ENCODE measurements at regions not wholly inside any gene's neighbourhood (a gene's known extent, or its start where the extent isn't known, plus 50 kb on each side); places are given as distances from the start of the nearest gene placed in this dataset.

DNA sequence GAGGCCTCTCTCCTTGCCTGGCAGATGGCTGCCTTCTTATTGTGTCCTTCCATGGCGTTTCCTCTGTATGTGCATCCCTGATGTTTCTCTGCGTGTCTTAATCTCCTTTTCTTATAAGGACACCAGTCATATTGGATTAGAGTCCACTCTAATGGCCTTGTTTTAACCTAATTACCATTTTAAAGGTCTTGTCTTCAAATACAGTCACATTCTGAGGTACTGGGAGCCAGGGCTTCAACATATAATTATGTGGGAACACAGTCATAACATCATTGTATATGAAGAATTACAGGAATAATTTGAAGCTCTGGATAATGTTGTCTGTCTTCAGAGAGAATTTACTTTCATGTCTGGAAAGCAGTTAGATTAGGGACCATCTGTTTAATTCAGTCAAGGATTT, 56.4 kb upstream of the PTGFR start:
- Histone ChIP-seq H3K27ac (replicated peaks) (no peak overlapping the region), H3K27me3 (ENCODE audit: insufficient read depth, poor library complexity, severe bottlenecking) (no peaks in the 10 kb centered on the region), H3K4me3 (replicated peaks; ENCODE audit: insufficient read depth, low read length) (no peak overlapping the region)
- TF ChIP-seq, protein P1, sequence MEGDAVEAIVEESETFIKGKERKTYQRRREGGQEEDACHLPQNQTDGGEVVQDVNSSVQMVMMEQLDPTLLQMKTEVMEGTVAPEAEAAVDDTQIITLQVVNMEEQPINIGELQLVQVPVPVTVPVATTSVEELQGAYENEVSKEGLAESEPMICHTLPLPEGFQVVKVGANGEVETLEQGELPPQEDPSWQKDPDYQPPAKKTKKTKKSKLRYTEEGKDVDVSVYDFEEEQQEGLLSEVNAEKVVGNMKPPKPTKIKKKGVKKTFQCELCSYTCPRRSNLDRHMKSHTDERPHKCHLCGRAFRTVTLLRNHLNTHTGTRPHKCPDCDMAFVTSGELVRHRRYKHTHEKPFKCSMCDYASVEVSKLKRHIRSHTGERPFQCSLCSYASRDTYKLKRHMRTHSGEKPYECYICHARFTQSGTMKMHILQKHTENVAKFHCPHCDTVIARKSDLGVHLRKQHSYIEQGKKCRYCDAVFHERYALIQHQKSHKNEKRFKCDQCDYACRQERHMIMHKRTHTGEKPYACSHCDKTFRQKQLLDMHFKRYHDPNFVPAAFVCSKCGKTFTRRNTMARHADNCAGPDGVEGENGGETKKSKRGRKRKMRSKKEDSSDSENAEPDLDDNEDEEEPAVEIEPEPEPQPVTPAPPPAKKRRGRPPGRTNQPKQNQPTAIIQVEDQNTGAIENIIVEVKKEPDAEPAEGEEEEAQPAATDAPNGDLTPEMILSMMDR (IDR thresholded peaks at IDR 0.05; ENCODE audit: insufficient read depth, low read length), result no peak
- TF ChIP-seq, protein P2, sequence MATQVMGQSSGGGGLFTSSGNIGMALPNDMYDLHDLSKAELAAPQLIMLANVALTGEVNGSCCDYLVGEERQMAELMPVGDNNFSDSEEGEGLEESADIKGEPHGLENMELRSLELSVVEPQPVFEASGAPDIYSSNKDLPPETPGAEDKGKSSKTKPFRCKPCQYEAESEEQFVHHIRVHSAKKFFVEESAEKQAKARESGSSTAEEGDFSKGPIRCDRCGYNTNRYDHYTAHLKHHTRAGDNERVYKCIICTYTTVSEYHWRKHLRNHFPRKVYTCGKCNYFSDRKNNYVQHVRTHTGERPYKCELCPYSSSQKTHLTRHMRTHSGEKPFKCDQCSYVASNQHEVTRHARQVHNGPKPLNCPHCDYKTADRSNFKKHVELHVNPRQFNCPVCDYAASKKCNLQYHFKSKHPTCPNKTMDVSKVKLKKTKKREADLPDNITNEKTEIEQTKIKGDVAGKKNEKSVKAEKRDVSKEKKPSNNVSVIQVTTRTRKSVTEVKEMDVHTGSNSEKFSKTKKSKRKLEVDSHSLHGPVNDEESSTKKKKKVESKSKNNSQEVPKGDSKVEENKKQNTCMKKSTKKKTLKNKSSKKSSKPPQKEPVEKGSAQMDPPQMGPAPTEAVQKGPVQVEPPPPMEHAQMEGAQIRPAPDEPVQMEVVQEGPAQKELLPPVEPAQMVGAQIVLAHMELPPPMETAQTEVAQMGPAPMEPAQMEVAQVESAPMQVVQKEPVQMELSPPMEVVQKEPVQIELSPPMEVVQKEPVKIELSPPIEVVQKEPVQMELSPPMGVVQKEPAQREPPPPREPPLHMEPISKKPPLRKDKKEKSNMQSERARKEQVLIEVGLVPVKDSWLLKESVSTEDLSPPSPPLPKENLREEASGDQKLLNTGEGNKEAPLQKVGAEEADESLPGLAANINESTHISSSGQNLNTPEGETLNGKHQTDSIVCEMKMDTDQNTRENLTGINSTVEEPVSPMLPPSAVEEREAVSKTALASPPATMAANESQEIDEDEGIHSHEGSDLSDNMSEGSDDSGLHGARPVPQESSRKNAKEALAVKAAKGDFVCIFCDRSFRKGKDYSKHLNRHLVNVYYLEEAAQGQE (IDR thresholded peaks at IDR 0.05; ENCODE audit: insufficient replicate concordance, low read depth), result no peak
- TF ChIP-seq SPI1 (IDR thresholded peaks at IDR 0.05; ENCODE audit: borderline replicate concordance, low read depth) (no peak), GABPA (IDR thresholded peaks at IDR 0.05; ENCODE audit: low read depth) (no peak), POLR2AphosphoS5 (IDR thresholded peaks at IDR 0.05; ENCODE audit: low read depth) (no peak)
- no peak for DNase-seq (ENCODE audit: low read depth in 1 of 2, low spot score in 1 of 2)

DNA sequence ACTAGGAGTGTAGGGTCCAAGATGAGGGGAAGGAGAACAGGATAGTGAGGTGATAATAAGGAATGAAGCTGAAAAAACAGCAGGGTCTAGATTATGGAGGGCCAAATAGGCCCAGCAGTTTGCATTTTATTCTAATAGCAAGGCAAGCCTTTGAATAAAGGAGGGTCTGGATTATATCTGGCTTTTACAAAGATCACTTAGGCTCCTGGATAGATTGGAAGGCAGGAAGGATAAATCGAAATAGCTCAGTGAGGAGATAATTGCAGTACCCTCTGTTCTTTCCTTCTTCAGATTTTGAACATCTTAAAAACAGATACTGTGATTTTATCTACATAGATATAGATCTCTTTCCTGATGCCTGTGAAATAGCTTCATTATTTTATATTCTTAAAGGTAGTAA, 53.8 kb upstream of the PTGFR start:
- no peak for DNase-seq (ENCODE audit: low read depth in 1 of 2, low spot score in 1 of 2)
- H3K4me3 ChIP-seq (replicated peaks; ENCODE audit: insufficient read depth, low read length), result no peak overlapping the region
- TF ChIP-seq POLR2AphosphoS5 (IDR thresholded peaks at IDR 0.05; ENCODE audit: low read depth), result no peak
- TF ChIP-seq, protein P1 (IDR thresholded peaks at IDR 0.05; ENCODE audit: insufficient read depth, low read length), result no peak
- H3K27ac ChIP-seq (replicated peaks), result no peak overlapping the region
- no peaks in the 10 kb centered on the region for H3K27me3 ChIP-seq (ENCODE audit: insufficient read depth, poor library complexity, severe bottlenecking)

DNA sequence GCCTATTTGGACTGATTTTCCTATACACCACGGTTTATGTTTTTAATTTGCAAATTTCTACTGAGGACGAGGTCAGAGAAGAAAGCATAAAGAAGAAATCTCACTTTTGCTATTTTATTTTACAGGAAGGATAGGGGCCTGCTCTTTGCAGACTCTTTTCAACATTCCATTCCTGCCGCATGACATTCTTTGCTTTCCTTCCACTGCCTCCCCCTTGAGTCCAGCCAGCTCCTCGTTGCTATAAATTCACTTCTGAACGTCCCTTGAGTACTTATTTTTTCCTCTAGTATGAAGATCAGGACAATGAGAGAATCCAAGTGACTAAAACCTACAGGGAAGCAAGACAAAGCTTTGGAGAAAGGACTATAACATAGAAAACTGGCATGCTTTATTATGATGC, 53.4 kb upstream of the PTGFR start:
- DNase-seq (ENCODE audit: low read depth in 1 of 2, low spot score in 1 of 2), result no peak
- Histone ChIP-seq H3K4me3 (replicated peaks; ENCODE audit: insufficient read depth, low read length) (no peak overlapping the region), H3K27me3 (ENCODE audit: insufficient read depth, poor library complexity, severe bottlenecking) (no peaks in the 10 kb centered on the region), H3K27ac (replicated peaks) (no peak overlapping the region)
- TF ChIP-seq POLR2AphosphoS5 (IDR thresholded peaks at IDR 0.05; ENCODE audit: low read depth), result no peak
- TF ChIP-seq, protein P1 (IDR thresholded peaks at IDR 0.05; ENCODE audit: insufficient read depth, low read length), result no peak
- TF ChIP-seq, protein P2 (IDR thresholded peaks at IDR 0.05; ENCODE audit: insufficient replicate concordance, low read depth), result no peak
- TF ChIP-seq SPI1 (IDR thresholded peaks at IDR 0.05; ENCODE audit: borderline replicate concordance, low read depth), result no peak
- TF ChIP-seq GABPA (IDR thresholded peaks at IDR 0.05; ENCODE audit: low read depth), result no peak

DNA sequence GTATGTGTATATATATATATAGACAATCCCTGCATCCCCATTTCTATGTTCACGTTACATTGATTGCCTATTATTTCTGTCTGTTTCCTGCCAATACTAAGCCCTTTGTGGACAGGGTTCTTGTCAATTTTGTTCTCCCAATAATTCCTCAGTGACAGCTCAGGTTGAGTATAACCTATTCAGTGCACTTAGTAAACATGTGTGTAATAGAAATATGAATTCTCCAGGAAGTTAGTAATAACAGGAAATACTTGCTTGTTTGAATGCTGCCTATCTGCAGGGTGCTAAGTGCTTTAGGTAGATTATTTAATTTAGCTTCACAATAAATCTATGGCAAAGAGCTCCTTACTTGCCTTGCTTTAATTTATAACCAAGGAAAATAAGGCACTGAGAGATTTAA, 52.8 kb upstream of the PTGFR start:
- no peak overlapping the region for H3K27ac ChIP-seq (replicated peaks)
- no peaks in the 10 kb centered on the region for H3K27me3 ChIP-seq (ENCODE audit: insufficient read depth, poor library complexity, severe bottlenecking)
- no peak for DNase-seq (ENCODE audit: low read depth in 1 of 2, low spot score in 1 of 2)
- H3K4me3 ChIP-seq (replicated peaks; ENCODE audit: insufficient read depth, low read length), result no peak overlapping the region
- TF ChIP-seq, protein P2 (IDR thresholded peaks at IDR 0.05; ENCODE audit: insufficient replicate concordance, low read depth), result no peak
- TF ChIP-seq SPI1 (IDR thresholded peaks at IDR 0.05; ENCODE audit: borderline replicate concordance, low read depth) (no peak), POLR2AphosphoS5 (IDR thresholded peaks at IDR 0.05; ENCODE audit: low read depth) (no peak), GABPA (IDR thresholded peaks at IDR 0.05; ENCODE audit: low read depth) (no peak)
- TF ChIP-seq, protein P1 (IDR thresholded peaks at IDR 0.05; ENCODE audit: insufficient read depth, low read length), result no peak

All from HL-60 (cell line).